Activated T-cell treated with anti-CD3 and anti-CD28 coated beads for 1 hour (primary cell): ENCODE measurements at regions not wholly inside any gene's neighbourhood (a gene's known extent, or its start where the extent isn't known, plus 50 kb on each side); places are given as distances from the start of the nearest gene placed in this dataset.

Experiments
- DNase-seq: peaks from one replicate; pipeline ENCODE4 v3.0.0-alpha.2; 2020; ENCODE audit warnings: low read depth

DNA sequence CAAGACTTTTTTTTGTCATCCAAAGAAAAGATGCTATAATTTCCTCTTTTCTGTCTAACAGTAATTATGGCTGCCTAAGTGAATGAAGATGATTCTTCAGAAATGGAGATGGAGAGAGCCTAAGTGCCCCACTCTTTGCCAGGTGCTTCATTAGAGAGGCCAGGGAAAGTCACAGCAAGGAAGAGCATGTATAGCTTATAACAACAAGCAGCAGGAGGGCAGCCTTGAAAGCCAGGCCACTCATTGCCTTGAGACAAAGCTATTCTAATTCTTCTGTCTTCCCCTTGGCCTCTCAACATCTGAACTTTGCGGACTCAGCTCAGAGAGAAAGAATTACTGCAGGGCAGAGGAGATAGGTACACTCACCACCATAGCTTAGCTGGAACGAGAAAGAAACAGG, 112.0 kb upstream of the ZNF366 start:
- DNase-seq: no peak

DNA sequence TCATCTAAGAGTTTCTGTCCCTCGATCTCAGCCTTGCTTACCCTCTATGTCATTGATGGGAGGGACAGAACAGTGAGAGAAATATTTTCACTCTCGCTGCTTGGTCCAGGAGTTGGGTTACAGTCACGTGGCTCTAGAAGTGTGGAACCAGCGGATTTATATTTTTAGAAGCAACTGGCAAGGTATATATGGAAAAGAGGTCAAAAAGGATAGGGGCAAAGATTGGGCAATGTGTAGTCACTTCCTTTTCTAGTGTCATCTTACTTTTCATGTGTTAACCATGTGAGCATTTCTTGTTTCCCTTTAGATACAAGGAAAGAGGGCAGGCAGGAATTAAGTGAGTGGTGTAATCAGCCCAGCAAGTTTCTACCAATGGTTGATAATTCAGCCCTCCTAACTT, 111.5 kb upstream of the ZNF366 start:
- DNase-seq: no peak

DNA sequence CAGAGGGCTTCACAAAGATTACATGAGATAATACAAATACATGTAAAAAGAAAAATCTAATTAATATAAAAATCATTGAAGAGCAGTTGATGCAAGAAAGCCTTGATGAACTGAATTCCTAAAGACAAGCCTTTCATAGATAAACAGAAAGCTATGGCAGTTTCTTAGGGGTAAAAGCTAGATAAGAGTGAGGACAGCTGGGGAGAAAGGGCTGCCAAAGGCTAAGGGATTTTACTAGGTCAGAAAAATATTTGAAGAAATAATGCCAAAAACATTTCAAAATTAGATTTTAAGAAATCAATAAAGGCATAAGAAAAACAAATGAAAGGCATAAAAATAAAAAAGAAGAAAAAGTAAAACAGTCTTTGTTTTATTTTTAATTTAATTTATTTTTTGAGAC, 107.9 kb upstream of the ZNF366 start:
- no peak for DNase-seq

DNA sequence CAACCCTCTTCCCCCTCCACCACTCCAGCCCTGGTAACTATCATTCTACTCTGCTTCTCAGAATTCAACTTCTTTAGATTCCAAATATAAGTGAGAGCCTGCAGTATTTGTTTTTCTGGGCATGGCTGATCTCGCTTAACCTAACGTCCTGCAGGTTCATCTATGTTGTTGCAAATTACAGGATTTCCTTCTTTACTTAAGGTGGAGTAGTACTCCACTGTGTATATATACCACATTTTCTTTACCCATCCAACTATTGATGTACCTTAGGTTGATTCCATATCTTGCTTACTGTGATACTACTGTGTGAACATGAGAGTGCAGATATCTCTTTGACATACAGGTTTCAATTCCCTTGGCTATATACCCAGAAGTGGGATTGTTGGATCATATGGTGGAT, 106.3 kb upstream of the ZNF366 start:
- no peak for DNase-seq

DNA sequence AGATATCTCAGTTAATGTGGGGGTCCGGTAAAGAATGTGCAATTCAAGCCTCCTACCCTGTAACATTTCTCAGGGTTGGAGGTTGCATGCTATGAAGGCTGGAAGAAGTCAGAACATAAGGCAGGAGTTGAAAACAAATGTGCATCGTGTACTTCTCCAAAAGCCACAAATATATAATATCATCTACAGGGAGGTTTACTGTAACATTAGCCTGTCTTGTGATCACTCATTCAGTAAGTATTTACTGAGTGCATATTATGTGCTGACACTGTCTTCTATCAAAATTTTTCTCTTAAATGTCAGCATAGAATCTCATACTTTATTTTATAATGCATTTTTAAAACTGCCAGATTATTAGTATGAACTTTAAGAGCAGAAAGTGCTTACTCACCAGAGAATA, 105.6 kb upstream of the ZNF366 start:
- DNase-seq: no peak

DNA sequence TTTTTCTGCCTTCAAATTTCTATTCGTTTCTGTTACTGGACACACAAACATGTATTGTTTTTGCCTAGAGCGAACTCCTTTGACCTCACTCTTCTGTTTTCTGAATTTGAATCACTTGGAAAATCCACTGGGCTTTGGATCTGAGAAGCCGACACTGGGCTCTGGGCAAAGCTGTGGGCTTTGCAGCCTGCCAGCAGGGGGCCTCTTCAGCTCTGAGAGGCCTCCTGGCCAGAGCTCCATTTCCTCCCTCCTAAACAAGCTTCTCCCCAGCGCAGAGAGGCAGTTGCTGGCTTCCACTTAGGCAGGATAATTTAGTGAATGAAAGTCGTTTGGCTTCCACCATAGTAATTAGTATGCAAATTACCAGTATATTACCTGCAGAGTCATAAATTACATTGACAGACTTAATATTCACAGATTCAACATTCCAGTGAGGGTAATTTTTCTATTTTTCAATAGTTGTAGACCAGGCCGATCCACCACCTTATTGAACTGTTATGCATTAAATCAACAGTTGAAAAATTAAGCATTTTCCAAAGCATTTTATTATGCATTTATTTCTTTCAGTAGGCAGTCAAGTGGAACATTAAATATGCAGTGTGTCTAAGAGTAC, 104.0 kb upstream of the ZNF366 start:
- DNase-seq: peak; percentile 23

DNA sequence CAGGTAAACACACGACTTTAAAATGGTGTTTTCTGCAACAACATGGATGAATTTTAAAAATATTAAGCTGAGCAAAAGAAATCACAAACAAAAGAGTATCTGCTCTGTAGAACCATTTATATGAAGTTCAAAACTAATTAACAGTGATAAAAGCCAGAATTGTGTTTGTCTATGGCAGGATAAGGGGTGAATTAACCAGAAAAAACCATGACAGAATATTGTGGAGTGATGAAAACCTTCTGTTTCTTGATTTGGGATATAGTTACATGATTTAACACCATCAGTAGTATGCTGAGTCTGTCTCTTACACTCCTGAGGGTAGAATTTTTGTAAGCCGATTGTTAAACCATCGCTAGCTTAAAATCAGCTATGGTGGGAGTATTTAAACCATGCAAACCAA, 101.7 kb upstream of the ZNF366 start:
- DNase-seq: no peak

DNA sequence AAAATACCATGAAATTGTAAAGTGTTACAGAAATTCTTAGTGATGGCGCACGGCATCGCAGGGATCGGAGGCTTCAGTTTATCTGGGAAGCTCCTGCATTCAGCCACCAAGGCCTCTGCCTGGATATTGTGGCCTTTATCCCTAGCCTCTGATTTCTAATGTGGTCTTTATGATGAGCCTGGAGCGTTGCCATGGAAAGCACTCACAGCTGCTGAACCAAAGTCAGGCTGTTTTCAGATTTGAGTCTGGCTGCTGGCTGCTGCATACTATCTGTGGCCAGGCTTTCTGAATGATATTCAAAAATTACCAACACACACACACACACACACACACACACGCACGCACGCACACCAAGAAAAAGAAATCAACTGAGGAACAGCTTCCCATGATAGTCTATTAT, 101.1 kb upstream of the ZNF366 start:
- DNase-seq: no peak

DNA sequence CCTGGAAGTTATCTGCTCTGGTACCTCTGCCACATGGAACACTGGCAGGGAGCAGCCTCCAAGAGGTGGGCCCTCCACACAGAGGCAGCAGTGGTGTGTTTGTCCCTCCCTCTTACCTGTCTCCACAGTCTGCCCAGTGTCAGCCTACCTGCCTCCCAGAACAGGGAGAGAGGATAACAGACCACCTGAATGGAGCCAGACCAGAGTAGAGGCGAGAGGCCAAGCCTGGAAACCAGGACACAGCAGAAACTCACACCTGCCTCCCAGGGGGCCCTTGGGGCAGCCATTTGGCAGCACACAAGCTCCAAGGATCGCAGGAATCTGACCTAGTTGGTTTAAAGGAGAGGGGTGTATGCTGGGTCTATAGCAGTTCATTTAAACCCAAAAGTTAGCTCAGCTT, 100.2 kb upstream of the ZNF366 start:
- no peak for DNase-seq

DNA sequence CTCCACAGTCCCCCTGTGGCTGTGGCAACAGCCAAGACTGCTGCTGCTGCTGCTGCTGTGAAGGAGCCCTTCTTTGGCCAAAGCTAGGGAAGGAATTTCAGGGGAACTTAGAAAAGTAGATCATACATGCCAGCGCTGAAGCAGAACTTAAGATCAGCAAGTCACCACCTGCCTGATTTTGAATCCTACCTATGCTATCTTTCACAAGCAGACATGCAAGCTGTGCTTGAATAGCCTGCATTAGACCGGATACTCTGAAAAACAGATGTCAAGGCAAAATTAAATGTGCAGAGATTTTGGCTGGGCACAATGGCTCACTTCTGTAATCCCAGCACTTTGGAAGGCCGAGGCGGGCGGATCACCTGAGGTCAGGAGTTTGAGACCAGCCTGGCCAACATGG, 99.3 kb upstream of the ZNF366 start:
- no peak for DNase-seq

DNA sequence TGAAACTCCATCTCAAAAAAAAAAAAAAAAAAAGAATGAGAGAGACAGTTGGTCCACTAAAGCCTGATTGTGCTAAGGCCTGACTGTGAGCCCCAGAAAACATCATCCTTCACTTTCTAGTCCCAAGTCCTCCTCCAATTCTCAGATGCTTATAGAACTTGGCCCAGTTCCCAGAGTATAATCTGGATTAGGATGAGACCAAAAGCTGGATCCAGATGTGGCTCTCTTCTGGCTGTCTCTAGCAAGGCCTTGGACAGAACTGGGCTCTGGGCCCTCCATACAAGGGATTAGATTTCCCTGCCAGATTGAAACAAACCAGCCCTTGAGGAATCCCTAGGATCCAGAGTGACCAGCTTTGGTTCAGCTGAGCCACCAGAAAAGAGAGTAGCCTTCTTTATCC, 98.4 kb upstream of the ZNF366 start:
- DNase-seq: no peak

DNA sequence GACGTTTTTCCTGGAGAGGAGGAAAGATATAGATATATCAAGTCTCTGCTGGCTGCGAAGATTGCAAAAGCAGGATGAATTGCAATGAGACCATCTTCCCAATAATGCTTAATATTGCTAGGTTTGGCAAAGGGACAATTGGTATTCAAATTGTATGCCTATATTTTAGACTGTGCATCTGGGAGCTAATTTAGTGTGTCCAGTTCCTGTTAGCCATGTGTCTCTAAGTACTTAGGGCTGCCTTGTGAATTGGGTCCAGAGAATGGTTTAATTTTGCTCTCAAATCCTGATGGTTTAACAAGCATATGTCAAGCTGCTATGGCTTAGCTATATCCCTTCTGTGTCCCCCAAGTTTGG, 97.6 kb upstream of the ZNF366 start:
- no peak for DNase-seq

DNA sequence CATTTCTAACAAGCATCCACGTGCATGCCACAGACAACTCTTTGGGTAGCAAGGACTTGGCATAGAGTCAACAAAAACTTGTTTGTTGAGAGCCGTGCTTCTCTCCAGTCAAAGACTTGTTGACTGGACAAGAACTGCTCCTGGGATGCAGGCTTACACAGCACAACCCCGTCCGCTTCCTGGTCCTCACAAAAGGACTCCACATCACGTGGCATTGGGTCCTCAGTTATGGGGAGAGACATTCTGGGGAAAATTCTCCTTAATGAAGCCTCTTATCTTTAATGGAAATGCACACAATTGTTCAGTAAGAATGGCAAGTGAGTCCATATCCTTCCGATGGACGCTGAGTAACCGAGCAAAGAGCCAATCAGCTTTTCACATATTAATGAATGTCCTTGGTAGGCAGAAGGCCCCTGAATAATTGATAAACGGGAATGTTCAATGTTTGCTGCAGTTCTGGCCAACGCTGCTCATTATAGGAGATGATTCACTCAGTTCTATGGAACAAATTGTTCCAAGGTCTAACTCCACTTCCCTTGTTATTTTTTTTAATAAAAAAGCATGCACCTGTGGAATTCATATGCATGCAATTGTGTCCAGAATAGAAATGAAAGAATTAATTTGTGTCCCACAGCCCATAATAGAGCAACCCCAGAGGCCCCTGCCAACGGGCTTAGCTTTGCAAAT, 97.0 kb upstream of the ZNF366 start:
- no peak for DNase-seq

DNA sequence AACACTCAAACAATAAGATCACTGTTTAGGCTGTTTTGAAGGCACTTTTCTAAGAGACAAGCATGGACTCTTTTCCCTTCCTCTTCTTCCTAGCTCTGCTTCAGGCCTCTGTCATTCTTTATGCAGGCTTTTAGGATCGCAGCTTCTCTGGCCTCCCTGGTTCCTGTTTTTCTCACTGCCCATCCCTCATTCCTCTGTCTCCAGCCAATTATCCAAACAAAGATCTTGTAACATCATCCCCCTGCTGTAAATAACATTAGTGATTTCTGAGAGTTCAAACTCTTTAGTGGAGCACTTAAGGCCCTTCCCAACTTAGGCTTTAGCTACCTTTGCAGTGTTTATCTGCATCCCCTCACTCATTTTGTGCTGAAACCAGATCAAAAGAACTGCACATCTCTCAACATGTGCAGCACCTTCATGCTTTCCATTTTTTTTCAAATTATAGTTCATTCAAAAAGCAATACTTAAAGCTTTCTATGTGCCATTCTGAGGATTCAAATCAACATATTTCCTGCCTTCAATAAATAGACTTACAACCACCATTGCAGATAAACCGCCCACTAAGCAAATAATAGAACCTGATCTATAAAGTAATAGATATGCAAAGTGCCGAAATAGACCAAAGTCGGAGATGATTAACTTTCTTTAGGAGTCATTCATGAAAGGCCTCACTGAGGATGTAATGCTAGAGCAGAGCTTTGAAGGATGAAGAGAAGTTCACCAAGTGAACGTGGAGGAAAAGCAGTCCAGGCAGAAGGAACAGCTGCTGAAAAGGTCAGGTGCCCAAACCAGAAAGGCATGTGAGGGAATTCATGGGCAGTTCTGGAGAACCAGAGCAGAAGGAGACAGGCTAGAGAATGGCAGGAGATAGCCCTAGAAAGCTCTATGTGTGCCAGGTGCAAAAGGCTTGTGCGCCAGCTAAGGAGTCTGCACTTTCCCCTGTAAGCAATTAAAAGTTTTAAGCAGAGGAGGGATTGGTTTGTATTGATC, 95.8 kb upstream of the ZNF366 start:
- no peak for DNase-seq

DNA sequence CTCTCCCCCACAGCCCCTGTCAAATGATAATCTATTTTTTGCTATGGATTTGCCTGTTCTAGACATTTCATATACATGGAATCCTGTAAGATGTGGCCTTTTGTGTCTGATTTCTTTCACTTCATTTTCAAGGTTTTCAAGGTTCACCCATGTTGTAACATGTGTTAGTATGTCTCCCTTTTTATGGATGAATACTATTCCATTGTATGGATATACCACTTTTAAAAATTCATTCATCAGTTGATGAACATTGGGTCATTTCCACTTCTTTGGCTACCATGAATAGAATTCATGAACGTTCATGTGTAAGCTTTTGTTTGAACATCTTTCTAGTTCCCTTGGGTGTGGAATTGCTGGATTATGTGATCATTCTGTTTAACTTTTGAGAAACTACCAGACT, 94.7 kb upstream of the ZNF366 start:
- DNase-seq: no peak

DNA sequence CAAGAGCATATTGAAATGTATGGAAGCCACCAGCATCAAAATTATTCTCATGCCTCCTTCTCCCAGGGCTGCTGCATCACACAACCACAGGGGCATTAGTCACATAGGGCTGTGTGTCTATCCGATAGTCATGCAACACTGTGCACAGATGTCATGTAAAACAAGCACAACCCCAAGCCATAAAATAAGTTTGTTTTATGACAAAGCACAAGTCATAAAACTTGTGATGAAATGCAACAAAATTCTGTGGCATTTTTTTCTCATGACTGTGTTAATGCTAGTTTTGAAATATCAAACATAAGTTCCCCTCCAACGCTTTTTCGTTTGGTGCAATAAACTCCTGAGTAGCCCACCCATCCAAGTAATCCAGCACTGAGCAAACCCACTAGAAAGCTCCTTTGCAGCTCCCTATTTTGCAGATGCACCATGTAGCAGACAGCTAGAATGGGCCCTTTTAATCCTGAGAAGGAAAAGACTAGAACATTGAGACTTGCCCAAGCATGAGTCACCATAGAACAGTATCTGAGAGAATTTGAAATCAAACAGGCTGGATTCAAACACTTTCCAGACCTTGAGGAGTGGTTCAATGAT, 93.3 kb upstream of the ZNF366 start:
- no peak for DNase-seq

DNA sequence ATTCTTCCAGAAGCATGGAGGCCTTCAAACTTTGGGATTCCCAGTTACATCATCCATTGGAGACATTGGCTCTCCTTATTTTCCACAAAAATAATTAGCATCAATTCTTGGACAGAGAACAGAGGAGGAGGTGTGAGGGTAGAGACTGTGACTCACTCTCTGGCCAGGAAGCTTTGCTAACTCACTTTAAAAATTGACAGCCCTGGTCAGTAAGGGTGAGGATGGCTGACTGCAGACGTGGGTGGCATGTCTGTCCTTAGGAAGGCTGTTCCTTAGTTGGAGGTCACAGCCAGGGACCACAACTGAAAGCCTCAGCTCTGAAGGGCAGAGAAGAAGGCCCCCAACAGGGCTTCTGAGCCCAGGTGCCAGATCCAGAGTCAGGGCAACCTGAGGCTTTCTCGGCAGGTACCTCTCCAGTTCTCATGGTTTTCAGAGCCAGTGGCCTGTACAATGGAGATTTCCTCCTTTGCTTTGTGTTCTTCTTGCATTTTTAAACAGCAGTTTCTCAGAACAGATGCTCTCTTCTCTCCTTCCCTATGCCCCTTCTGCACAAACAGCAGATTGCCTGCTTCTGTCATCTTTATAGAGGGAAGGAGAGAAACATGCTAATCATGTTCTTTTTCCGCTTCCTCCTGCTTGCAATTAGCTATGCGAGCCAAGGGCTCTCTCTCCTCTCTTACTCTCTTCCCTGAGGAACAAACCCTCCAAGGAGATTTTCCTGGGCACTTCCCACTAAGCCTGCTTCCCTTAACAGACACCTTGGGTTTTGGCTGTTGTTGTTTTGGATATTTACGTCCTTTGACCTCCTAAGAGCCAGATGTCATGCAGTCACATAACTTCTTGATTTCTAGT, 92.5 kb upstream of the ZNF366 start:
- DNase-seq: no peak

DNA sequence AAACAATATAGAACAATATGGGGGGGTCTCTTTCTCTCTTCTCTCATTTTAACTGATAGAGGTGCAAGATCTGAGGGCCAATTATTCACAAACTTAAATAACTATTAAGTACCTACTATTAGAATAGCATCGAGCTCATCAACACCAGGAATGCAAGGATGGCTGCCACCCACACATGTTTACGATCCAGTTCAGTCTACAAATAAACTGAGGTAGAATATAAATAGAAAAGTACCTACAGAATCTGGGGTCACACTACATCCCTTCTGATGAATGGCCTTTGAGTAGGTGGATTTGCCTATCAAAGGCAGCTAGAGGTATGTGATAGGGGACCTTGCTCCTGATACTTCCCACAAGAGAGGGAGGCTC, 91.8 kb upstream of the ZNF366 start:
- DNase-seq: no peak

DNA sequence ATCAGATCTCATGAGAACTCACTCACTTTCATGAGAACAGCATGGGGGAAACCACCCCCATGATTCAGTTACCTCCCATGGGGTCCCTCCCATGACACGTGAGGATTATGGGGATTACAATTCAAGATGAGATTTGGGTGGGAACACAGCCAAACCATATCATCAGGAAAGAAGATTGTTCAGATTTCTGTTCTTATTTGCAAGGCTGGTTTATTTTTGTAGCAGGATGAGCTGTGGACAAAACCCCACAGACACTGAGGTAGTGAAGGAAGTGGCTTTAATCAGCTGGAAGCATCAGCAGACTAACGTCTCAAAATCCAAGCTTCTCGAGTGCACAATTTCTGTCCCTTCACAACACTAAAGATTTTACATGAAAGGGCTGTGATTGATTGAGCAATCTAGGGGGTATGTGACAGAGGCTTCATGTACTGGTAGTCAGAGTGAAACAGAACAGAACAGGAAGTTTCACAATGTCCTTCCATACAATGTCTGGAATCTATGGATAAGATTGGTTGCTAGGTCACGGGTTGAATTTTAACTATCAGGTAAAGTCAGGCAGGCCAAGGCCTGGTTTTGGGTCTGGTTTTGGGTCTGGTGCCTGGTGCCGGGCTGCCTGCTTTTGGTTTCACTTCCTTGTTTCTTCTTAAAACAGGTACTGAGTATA, 91.3 kb upstream of the ZNF366 start:
- DNase-seq: no peak

DNA sequence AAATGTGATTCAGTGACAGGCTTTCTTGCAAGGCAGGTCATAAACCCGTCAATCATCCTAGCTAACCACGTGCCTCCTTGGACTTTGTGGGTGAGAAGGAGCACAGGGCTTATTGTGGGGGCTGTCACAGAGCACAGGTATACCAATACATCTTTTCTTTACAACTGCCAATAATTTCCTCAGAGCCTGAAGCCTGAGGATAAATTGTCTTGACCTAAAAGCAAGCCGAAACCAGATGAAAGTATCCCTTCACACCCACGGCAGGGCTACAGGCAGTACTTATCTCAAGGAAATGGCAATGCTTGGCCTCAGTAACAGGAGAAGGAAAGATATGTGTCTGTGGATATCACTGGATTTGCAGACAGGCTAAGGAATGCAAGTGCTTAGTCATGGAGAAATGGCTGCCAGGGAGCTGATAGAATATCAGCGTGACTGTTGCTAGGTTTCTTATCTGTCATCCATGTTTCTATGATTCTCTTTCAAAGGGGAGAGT, 90.3 kb upstream of the ZNF366 start:
- DNase-seq: no peak

DNA sequence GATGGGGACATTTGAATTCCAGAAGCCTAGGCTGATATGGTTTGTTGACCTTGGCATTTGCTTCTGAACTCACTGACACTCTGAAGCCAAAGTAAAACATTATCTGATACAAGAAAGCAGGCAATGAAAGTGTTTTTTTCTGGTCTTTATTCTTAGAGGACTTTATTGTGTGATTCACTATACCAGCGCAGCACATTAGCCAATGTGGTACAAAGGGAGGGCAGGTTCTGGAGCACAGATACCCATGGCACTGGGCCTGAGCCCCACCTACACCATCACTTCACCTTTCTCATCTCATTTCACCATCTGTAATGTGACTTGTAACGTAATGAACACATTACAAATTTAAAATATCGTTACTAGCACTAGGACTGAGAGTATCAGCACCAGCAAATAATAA, 89.7 kb upstream of the ZNF366 start:
- no peak for DNase-seq
